Coronary artery (tissue), 2 donors: ENCODE measurements at regions not wholly inside any gene's neighbourhood (a gene's known extent, or its start where the extent isn't known, plus 50 kb on each side); places are given as distances from the start of the nearest gene placed in this dataset.

Experiments
- DNase-seq: peaks from one replicate; pipeline ENCODE4 v3.0.0-alpha.2; 2017; ENCODE audit warnings: low spot score
- H3K27ac ChIP-seq, 2 donors: fragments of 200-600 bp; sonication (generic); one replicate each; pipeline ENCODE4 v1.5.1; 2016 to 2019
- H3K4me3 ChIP-seq: fragments of 200-600 bp; sonication (generic); 2 replicates; pipeline ENCODE4 v1.5.1; 2016; ENCODE audit warnings: mild to moderate bottlenecking, moderate library complexity
- TF ChIP-seq, protein P1 (sequence below): fragments of 200-600 bp; sonication (generic); IDR thresholded peaks from one replicate; pipeline ENCODE4 v1.5.1; 2019; ENCODE audit warnings: antibody characterized with exemption

GRCh38 chr17:79335456-79335855 lies 260.8 kb downstream of the ENGASE start:
- TF ChIP-seq, protein P1, sequence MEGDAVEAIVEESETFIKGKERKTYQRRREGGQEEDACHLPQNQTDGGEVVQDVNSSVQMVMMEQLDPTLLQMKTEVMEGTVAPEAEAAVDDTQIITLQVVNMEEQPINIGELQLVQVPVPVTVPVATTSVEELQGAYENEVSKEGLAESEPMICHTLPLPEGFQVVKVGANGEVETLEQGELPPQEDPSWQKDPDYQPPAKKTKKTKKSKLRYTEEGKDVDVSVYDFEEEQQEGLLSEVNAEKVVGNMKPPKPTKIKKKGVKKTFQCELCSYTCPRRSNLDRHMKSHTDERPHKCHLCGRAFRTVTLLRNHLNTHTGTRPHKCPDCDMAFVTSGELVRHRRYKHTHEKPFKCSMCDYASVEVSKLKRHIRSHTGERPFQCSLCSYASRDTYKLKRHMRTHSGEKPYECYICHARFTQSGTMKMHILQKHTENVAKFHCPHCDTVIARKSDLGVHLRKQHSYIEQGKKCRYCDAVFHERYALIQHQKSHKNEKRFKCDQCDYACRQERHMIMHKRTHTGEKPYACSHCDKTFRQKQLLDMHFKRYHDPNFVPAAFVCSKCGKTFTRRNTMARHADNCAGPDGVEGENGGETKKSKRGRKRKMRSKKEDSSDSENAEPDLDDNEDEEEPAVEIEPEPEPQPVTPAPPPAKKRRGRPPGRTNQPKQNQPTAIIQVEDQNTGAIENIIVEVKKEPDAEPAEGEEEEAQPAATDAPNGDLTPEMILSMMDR, result no peak
- Histone ChIP-seq H3K27ac (no peak overlapping the region), H3K4me3 (no peak overlapping the region)
- no peak for DNase-seq

DNA sequence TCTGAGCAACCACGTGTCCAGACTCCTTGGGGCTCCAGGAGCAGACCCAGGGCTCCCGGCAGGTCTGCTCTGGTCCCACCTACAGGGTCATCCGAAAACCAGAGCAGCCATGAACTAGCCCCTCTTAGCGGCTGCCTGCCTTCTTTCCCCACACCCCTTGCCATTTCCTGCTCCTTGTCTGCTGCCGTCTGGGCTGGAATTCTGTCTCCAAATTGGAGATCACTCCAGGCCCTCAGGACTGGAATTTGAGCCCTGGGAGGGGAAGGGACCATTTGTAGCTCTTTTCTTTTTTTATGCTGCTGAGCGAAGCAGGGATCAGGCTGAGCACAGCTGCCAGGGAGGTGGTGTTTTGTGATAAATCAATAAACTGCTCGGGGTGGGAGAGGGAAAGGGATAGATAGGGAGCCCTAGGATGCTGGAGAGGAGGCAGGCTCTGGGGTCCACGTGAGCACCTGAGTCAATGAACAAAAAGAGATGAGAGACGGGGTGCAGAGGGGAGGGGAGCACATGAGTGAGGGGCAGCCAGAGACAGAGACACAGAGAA lies 257.5 kb downstream of the ENGASE start:
- no peak overlapping the region for H3K27ac ChIP-seq
- TF ChIP-seq, protein P1, result no peak
- H3K4me3 ChIP-seq, result no peak overlapping the region
- no peak for DNase-seq

GRCh38 chr17:79331492-79331891 lies 256.9 kb downstream of the ENGASE start:
- DNase-seq, result no peak
- TF ChIP-seq, protein P1, result no peak
- Histone ChIP-seq H3K27ac (no peak overlapping the region), H3K4me3 (no peak overlapping the region)

- TF ChIP-seq, protein P1, result no peak
- no peak for DNase-seq
- H3K4me3 ChIP-seq, result no peak overlapping the region
- H3K27ac ChIP-seq, result no peak overlapping the region
Observed at GRCh38 chr17:79330696-79331095, 256.1 kb downstream of the ENGASE start.

DNA sequence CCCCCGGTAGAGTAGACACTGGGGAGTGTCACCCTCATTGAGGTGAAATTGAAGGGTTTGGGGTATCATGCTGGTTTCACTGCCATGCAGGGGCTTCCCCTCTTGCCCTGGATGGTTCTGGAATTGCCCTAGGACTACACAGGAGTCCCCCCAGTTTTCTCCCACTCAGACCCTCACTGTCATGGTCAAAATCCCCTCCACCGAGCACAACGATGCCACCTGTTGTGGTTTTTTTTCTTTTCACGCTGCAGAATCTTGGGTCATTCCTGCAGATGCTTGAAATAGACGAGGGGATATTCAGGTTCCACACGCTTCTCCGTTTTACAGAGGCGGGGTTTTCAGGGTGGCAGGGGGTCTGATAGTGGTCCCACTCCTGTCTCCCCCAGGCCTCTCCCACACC lies 255.6 kb downstream of the ENGASE start:
- TF ChIP-seq, protein P1, result no peak
- Histone ChIP-seq H3K27ac (no peak overlapping the region), H3K4me3 (no peak overlapping the region)
- DNase-seq, result no peak

GRCh38 chr17:79326814-79327213 lies 252.2 kb downstream of the ENGASE start:
- no peak for DNase-seq
- no peak overlapping the region for H3K4me3 ChIP-seq
- no peak overlapping the region for H3K27ac ChIP-seq
- TF ChIP-seq, protein P1, result no peak

DNA sequence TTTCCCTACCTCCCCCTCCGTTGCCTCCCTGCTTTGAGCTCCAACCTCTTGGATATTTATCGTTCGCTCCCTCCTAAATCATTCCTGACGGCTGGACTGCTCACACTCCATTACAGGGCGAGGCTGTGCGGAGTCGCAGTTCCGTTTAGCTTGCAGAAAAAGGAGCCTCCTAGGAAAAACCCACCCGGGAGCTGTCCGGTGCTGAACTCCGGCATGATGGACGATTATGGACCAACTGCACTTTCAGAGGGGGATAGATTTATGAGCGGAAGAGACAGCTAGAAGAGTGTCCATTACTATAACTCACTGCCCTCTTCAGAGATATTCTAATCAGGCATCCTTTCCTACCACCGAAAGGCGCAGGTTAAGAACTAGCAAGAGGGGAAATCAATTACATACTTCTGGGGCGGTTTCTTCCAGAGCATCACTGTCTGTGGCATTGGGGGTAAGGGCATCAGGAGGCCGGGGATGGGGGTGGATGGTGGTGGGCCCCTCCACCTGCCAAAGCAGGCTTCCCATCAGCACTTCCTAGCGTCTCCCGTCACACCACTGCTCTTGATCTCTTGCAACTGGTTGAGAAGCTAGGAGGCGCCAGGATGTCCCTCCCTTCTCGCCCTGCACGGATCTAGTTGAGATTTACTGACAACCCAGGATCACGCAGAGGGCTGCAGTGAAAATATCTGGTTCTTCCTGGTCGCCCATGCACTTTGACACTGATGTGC lies 251.2 kb downstream of the ENGASE start:
- Histone ChIP-seq H3K4me3 (no peak overlapping the region), H3K27ac (no peak overlapping the region)
- DNase-seq, result no peak
- TF ChIP-seq, protein P1, result no peak
